LNCaP clone FGC (cell line): ENCODE measurements at regions not wholly inside any gene's neighbourhood (a gene's known extent, or its start where the extent isn't known, plus 50 kb on each side); places are given as distances from the start of the nearest gene placed in this dataset.

Experiments used
- DNase-seq: peaks from one replicate; pipeline ENCODE4 v3.0.0-alpha.2; 2011; ENCODE audit warnings: low read depth
- H3K4me3 ChIP-seq: 2 replicates; pipeline ENCODE4 v1.5.1; 2011; ENCODE audit warnings: mild to moderate bottlenecking, low read depth, low read length, control low read depth
- TF ChIP-seq, protein P1 (sequence below): IDR thresholded peaks from 2 replicates; pipeline ENCODE4 v1.5.1; 2012; ENCODE audit warnings: mild to moderate bottlenecking; ENCODE audit not compliant: control insufficient read depth, insufficient read depth; ENCODE audit errors: extremely low read depth

DNA sequence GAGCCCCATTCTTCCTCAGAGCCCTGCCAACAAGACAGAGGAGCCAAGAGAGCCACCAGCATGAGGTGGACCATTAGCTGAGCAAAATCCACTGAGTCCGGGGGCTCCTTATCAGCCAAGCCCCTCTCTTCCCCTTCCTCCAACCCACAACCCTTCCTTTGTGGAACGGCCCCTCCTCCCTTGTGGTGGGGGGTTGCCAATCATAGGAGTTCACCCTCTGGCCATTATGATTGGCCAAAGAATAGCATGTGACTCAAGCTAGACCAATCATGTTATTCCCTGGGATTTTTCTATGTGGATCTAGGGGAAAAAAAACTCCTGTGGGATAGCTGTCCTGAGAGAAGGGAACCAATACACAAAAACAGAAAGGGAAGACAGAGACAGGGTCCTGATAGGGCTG lies 120.5 kb downstream of the C16orf95 start:
- DNase-seq = no peak
- TF ChIP-seq, protein P1, sequence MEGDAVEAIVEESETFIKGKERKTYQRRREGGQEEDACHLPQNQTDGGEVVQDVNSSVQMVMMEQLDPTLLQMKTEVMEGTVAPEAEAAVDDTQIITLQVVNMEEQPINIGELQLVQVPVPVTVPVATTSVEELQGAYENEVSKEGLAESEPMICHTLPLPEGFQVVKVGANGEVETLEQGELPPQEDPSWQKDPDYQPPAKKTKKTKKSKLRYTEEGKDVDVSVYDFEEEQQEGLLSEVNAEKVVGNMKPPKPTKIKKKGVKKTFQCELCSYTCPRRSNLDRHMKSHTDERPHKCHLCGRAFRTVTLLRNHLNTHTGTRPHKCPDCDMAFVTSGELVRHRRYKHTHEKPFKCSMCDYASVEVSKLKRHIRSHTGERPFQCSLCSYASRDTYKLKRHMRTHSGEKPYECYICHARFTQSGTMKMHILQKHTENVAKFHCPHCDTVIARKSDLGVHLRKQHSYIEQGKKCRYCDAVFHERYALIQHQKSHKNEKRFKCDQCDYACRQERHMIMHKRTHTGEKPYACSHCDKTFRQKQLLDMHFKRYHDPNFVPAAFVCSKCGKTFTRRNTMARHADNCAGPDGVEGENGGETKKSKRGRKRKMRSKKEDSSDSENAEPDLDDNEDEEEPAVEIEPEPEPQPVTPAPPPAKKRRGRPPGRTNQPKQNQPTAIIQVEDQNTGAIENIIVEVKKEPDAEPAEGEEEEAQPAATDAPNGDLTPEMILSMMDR = no peak
- no peak overlapping the region for H3K4me3 ChIP-seq

DNA sequence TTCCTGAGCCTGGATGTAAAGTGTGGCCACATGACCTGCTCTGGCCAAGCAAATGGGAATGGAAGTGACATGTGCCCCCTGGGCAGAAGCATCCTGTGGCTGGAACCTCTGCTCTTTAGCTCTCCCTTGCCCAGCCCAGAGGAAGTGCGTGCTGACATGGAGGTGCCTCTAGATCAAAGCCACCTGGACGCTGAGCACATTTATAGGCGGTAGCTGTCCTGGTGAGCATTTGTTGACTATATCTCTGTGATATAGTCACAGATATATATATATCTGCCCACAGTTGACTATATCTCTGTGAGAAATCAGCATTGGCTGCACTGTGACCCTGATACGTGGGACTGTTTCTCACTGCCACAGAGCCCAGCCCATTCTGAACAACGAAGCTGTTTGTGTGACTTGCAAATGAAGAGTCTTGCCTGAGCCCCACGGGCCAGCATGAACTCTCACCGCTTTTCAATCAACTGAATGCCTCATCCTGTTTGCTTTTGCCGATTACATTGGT lies 118.8 kb downstream of the C16orf95 start:
- DNase-seq = no peak
- H3K4me3 ChIP-seq = no peak overlapping the region
- TF ChIP-seq, protein P1 = no peak

DNA sequence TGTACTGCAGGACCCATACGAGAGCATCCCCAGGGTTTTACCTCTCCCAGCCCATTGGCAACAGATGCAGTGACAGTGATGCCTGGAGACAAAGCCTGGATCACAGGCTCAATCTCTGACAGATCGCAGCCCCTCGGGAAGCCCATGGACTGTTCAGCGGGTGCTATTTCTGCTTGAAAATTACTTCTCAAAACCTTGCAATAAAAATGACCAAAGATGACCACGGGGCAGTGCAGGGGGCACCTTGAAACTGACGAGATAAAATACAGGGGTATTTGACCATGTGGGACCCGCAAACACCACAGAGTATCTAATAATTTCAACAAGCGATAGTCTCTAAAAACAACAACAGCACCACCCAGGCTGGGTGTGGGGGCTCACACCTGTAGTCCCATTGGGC lies 118.3 kb downstream of the C16orf95 start:
- TF ChIP-seq, protein P1 = no peak
- DNase-seq = no peak
- H3K4me3 ChIP-seq = no peak overlapping the region

DNA sequence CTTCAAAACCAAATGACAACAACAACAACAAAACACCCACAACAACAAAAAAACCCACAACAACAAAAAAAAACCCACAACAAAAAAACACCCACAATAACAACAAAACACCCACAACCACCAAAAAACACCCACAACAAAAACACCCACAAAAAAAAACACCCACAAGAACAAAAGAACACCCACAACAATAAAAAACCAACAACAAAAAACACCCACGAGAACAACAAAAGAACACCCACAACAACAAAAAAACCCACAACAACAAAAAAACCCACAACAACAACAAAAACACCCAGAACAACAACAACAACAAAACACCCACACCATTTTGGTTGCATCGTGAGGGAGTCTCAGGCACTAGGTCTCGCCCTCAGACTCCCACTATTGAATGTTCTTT lies 117.8 kb downstream of the C16orf95 start:
- TF ChIP-seq, protein P1 = no peak
- DNase-seq = no peak
- no peak overlapping the region for H3K4me3 ChIP-seq

DNA sequence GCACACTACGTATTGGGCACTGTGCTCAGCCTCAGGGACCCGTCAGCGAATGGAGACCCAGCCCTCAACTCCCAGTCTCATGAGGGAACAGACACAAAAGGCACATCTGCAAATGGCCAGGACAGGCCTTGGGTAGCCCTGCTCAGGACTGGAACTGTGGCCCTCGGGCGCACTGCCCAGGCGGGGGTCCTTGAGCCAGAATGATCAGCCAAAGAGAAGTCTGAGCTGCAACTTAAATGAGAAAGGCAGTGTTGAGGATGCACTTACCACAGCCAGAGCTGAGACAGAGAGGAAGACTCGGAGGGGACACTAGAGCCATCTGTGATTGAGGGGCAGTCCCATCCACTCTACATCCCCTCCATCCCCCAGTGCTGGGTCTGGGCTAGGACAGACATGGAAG lies 117.3 kb downstream of the C16orf95 start:
- H3K4me3 ChIP-seq = no peak overlapping the region
- no peak for DNase-seq
- TF ChIP-seq, protein P1 = no peak

DNA sequence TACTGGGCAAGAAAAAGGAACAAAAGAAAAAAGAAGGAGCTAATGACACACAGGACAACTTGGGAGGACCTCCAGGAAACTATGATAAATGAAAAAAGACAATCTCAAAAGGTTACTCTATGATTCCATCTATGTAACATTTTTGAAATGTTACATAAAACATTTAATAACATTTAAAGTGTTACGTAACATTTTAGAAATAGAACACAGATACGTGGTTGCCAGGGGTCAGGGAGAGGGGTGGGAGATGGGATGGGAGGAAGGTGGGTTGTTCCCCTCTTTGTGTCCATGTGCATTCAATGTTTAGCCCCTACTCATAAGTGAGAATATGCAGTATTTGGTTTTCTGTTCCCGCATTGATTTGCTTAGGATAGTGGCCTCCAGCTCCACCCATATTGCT lies 116.6 kb downstream of the C16orf95 start:
- TF ChIP-seq, protein P1 = no peak
- no peak for DNase-seq
- H3K4me3 ChIP-seq = no peak overlapping the region

DNA sequence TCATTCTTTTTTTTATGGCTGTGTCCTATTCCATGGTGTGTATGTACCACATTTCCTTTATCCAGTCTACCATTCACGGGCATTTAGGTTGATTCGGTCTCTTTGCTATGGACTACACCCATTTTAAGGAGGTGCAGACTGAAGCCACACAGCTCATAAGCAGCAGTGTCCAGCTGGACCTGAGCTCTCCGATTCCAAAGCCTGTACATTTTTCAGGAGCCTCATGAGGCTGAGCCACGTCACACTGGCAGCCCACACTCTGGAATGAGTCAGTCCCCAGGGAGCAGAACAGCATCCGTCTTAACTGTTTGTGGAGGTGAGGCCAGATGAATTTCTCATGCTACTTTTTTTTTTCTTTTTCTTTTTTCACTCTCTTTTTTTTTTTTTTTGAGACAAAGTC lies 116.1 kb downstream of the C16orf95 start:
- TF ChIP-seq, protein P1 = no peak
- no peak for DNase-seq
- H3K4me3 ChIP-seq = no peak overlapping the region
